ENCODE measurements at regions not wholly inside any gene's neighbourhood (a gene's known extent, or its start where the extent isn't known, plus 50 kb on each side); places are given as distances from the start of the nearest gene placed in this dataset.
"Not testable (repeated sequence)": the region's sequence is repeated elsewhere in the genome, so short reads cannot be mapped to it uniquely, and the experiment has no call there.

DNA sequence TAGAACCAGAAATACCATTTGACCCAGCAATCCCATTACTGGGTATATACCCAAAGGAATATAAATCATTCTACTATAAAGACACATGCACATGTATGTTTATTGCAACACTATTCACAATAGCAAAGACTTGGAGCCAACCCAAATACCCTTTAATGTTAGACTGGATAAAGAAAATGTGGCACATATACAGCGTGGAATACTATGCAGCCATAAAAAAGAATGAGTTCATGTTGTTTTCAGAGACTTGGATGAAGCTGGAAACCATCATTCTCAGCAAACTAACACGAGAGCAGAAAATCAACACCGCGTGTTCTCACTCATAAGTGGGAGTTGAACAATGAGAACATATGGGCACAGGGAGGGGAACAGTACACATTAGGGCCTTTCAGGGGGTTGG is 79.9 kb downstream of the RFPL4B start:
- TF ChIP-seq POLR2A (IDR thresholded peaks at IDR 0.05; ENCODE audit: low read length); GATA1 (IDR thresholded peaks at IDR 0.05; ENCODE audit: low read depth, low read length): not testable (repeated sequence)
